IPS-NIHi11 (cell line): ENCODE measurements at regions not wholly inside any gene's neighbourhood (a gene's known extent, or its start where the extent isn't known, plus 50 kb on each side); places are given as distances from the start of the nearest gene placed in this dataset.

Experiments used
- DNase-seq: peaks from one replicate; pipeline ENCODE4 v3.0.0; 2012; ENCODE audit warnings: mixed read lengths, low spot score

GRCh38 chr1:4270651-4271337 is 370.7 kb upstream of the C1orf174 start:
- DNase-seq = no peak

GRCh38 chr1:4271338-4271998 is 371.4 kb upstream of the C1orf174 start:
- DNase-seq = no peak

GRCh38 chr1:4272568-4272967 is 372.5 kb upstream of the C1orf174 start:
- DNase-seq = no peak

- no peak for DNase-seq
These were observed 373.2 kb upstream of the C1orf174 start for GRCh38 chr1:4273243-4273642.

- DNase-seq = no peak
These were observed 373.7 kb upstream of the C1orf174 start for GRCh38 chr1:4273747-4274146.

- DNase-seq = no peak
These were observed 375.0 kb upstream of the C1orf174 start for GRCh38 chr1:4275083-4275482.

GRCh38 chr1:4276238-4276637 is 376.2 kb upstream of the C1orf174 start:
- no peak for DNase-seq

GRCh38 chr1:4277598-4277997 is 376.8 kb upstream of the AJAP1 start:
- DNase-seq = no peak

GRCh38 chr1:4284976-4285375 is 369.4 kb upstream of the AJAP1 start:
- DNase-seq = no peak

GRCh38 chr1:4292861-4293260 is 361.5 kb upstream of the AJAP1 start:
- DNase-seq = no peak

GRCh38 chr1:4298361-4299083 is 355.9 kb upstream of the AJAP1 start:
- no peak for DNase-seq

- DNase-seq = no peak
These were observed 353.4 kb upstream of the AJAP1 start for GRCh38 chr1:4301007-4301406.

GRCh38 chr1:4303303-4303702 is 351.1 kb upstream of the AJAP1 start:
- DNase-seq = no peak

- no peak for DNase-seq
These were observed 348.7 kb upstream of the AJAP1 start for GRCh38 chr1:4305526-4306301.

GRCh38 chr1:4306559-4307467 is 347.6 kb upstream of the AJAP1 start:
- DNase-seq = no peak

GRCh38 chr1:4307468-4307845 is 347.0 kb upstream of the AJAP1 start:
- no peak for DNase-seq

- DNase-seq = no peak
These were observed 346.4 kb upstream of the AJAP1 start for GRCh38 chr1:4307911-4308545.

- DNase-seq = no peak
These were observed 345.6 kb upstream of the AJAP1 start for GRCh38 chr1:4308806-4309205.

GRCh38 chr1:4309676-4310320 is 344.6 kb upstream of the AJAP1 start:
- no peak for DNase-seq

GRCh38 chr1:4310396-4310923 is 343.9 kb upstream of the AJAP1 start:
- no peak for DNase-seq
